NCI-H446 treated with DMSO at 0.1 percent for 48 hours (cell line): ENCODE measurements at regions not wholly inside any gene's neighbourhood (a gene's known extent, or its start where the extent isn't known, plus 50 kb on each side); places are given as distances from the start of the nearest gene placed in this dataset.
"Not testable (repeated sequence)": the region's sequence is repeated elsewhere in the genome, so short reads cannot be mapped to it uniquely, and the experiment has no call there.

Experiments used
- DNase-seq: peaks from one replicate; lab custom pipeline; 2025; lab: John Stamatoyannopoulos, UW

DNA sequence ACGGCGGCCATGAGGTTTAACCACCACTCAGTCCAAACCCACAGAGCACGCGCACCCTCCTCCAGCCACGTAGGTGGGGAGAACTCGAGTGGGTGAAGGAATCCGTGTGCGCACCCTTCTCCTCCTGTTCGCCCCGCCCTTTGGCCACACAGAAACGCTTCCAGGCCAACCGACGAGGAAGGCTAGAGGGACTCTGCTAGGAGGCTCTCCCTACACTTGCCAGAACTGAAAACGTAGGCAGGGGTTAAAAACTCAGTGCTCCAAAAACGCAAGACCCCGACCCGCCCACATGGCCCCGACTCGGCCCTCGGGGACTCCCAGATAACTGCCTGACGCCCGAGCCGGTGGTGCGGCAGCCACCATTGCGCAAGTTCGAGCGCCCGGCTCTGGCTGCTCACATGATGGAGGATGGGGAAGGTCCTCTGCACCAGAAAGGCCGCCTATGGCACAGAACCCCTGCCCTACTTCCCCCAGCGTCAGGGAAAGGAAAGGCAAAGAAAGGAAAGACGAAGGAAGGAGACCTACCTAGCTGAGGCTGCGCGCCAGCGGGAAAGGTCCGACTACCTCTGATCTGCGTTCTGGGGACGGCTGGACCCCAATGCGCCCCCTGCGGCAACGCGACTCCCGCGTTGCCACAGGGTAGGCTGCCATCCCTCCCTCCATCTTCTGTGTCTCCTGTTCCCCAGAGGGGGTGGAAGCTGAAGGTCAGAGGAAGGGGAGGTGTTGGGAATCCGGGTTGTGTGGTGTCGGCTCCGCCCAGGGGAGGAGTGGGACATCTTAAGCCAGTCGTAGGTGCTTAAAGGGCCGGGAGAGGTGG lies 201.9 kb upstream of the AGTR2 start:
- DNase-seq = no peak

DNA sequence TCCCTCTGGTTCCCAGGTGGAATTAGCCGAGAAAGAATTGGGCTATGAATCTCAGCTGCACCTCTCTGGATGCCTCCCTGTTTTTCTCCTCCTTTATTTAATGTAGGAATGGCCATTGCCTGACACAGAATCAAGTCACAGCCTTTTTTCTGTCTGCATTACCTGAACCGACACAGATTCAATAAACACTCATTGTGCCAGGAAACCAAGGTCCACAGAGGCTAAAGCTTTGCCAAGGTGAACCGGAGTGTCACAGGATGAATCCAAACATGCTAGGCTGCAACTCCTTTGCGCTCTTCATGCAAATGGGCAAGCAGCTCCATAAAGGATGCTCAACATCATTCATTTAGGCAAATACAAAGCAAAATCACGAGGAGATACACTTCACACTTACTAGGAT lies 199.8 kb upstream of the AGTR2 start:
- no peak for DNase-seq

DNA sequence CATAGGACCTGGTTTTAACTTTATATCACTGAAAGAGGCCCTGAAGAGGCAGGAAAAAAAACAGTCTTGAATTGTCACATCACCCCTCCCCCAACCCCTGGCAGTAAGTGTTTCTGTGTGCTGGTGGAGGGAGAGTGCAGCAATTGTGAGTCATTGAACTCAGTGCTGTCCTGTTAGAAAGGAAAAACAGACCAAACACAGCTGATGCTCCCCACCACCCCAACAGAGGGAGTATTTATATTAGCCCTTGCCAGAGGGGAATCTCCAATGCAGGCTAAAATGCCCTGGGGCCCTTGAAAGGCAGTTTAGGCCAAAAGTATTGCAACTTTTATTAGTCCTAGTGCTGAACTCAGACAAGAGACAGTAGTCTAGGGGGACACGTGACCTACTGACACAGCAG lies 197.8 kb upstream of the AGTR2 start:
- no peak for DNase-seq

DNA sequence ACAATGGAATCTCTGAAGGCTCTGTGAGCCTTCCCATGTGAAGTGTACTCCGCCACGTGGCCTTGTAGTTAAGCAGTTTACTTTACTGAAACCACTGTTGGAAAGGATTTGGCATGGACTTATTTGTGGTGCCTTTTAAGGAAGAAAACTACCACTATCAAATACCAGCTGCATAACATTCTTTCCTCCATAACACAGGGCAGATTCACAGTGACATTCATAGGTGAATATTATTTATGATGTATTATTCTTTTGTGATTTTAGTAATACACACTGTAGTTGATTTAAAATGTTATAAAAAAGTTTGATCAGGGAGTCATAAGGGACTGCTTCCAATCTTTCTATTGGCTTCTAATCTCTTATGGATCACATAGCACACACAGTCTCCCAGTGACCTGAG lies 192.5 kb upstream of the AGTR2 start:
- DNase-seq = no peak

DNA sequence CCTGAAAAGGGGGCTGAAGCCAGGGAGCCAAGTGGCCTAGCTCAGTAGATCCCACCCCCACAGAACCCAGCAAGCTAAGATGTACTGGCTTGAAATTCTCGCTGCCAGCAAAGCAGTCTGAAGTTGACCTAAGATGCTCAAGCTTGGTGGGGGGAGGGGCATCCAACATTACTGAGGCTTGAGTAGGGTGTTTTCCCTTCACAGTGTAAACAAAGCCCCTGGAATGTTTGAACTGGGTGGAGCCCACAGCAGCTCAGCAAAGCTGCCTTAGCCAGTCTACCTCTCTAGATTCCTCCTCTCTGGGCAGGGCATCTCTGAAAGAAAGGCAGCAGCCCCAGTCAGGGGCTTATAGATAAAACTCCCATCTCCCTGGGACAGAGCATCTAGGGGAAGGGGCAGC lies 187.4 kb upstream of the AGTR2 start:
- not testable (repeated sequence) for DNase-seq

DNA sequence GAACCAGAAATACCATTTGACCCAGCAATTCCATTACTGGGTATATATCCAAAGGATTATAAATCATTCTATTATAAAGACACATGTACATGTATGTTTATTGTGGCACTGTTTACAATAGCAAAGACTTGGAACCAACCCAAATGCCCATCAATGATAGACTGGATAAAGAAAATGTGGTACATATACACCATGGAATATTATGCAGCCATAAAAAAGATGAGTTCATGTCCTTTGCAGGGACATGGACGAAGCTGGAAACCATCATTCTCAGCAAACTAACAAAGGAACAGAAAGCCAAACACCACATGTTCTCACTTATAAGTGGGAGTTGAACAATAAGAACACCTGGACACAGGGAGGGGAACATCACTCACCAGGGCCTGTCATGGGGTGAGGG lies 183.1 kb upstream of the AGTR2 start:
- DNase-seq = not testable (repeated sequence)

DNA sequence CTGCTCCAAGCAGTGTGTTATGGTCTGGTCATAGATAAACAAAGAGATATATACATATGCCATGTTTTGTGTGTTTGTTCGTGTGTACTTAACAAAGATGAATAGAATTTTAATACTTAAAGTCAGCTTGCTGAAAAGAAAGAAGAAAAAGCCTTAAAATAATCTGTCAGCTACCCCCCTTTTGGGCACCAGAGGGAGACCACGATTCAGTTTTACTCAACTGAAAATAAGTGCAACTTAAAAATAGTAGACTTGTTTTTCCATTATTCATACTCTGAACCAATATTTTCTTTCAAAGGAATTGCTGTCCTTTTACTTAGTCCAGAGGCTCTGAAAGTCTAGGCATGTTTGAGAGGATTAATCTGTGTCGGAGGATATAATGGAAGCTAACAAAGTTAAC lies 181.7 kb upstream of the AGTR2 start:
- DNase-seq = no peak

DNA sequence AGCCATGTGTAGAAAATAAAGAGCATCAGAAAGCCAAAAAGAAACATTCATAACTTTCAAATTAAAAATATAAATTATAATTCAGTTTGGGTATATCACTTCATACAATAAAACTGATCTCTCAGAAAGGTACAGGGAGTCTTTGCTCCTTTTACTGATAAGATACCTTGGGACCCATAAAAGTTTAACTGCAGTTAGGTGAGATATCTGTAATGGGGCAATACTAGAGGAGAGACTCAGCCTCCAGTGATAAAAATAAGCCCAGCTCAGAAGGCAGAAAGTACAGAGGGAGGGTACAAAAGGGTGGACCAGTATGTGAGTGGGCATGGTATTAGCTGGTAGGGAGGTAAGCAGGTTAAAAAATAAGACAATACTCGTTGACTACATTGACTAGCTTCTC lies 180.9 kb upstream of the AGTR2 start:
- DNase-seq = no peak

DNA sequence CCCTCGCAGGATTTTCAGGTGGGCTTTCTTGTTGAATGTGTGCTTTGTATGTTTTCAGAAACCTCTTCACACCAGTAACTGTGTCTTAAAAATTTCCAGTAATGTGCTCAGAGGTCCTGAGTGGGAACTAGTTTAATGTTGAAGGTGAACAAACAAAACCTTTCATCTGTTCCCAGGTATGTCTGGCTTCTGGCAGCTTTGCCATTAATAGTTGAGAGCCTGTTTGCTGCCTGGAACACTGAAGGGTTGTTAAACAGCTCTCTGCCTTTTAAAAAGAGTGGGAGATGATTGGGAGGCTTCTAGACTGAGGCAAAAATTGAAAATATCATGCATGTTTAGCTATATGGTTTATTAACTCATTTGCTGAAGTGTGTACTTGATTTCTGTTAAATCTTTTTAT lies 161.2 kb upstream of the AGTR2 start:
- no peak for DNase-seq

DNA sequence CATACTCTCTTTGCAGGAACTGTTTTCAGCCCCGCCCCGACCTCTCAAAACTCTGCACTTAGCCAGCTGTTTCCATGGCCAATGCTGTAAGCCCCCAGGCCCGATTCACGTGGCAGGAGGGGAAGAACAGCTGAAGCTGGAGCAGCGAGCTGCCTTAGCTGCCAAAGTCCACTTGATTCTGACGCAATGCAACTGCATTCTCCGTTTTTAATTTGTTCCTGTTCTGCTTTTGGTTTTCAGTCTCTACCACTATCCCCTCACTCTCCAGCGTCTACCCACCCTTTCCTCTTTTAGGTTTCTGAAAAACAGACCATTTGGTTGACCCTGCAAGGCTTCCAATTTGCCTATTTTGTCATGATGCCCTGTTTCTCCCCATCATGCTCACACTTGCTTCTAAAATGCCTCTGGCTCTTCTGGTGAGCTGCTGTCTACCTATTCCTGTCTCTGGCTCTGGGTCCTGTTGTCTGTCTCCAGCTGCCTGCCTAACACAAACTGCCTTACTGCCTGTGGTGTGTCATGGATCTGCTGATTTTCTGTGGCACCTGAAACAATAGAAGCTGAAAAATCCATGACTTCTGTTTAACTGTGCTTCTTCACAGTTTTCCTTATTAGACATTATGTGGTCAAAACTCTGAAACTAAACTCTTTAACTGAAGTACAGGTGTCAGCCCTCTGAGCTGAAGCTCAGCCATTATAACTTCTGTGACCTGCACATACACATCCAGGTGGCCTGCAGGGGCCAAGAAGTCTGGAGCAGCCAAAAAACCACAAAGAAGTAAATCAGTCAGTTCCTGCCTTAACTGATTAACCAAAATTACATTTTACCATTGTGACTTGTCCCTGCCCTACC lies 160.5 kb upstream of the AGTR2 start:
- DNase-seq = no peak

DNA sequence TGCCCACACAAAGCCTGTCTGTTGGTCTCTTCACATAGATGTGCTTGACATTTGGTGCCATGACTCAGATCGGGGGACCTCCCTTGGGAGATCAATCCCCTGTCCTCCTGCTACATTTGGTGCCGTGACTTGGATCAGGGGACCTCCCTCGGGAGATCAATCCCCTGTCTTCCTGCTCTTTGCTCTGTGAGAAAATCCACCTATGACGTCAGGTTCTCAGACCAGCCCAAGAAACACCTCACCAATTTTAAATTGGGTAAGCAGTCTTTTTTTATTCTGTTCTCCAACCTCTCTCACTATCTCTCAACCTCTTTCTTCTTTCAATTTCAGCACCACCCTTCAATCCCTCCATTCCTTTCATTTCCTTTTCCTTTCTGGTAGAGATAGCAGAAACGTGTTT lies 159.6 kb upstream of the AGTR2 start:
- no peak for DNase-seq

DNA sequence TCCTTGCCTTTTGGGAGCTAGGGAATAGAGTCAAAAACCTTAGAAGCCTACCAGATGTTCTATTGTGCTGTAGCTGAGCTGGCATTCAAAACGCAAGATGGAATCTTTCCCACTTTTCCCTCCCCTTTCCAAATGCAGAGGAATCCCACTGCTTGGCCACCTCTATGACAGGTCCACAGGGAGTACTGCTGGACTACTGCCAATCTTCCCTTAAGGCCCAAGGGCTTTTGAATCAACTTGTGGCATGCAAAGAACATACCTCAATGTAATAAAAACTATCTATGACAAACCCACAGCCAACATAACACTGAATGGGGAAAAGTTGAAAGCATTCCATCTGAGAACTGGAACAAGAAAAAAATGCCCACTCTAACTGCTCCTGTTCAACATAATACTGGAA lies 139.2 kb upstream of the AGTR2 start:
- DNase-seq = no peak
